CD4-positive, alpha-beta T cell treated with Interleukin-6 for 4 hours (primary cell): ENCODE measurements at regions not wholly inside any gene's neighbourhood (a gene's known extent, or its start where the extent isn't known, plus 50 kb on each side); places are given as distances from the start of the nearest gene placed in this dataset.
"Not testable (repeated sequence)": the region's sequence is repeated elsewhere in the genome, so short reads cannot be mapped to it uniquely, and the experiment has no call there.

Experiments
- DNase-seq: peaks from one replicate; pipeline ENCODE4 v3.0.0-alpha.2; 2020; ENCODE audit warnings: mixed read lengths

DNA sequence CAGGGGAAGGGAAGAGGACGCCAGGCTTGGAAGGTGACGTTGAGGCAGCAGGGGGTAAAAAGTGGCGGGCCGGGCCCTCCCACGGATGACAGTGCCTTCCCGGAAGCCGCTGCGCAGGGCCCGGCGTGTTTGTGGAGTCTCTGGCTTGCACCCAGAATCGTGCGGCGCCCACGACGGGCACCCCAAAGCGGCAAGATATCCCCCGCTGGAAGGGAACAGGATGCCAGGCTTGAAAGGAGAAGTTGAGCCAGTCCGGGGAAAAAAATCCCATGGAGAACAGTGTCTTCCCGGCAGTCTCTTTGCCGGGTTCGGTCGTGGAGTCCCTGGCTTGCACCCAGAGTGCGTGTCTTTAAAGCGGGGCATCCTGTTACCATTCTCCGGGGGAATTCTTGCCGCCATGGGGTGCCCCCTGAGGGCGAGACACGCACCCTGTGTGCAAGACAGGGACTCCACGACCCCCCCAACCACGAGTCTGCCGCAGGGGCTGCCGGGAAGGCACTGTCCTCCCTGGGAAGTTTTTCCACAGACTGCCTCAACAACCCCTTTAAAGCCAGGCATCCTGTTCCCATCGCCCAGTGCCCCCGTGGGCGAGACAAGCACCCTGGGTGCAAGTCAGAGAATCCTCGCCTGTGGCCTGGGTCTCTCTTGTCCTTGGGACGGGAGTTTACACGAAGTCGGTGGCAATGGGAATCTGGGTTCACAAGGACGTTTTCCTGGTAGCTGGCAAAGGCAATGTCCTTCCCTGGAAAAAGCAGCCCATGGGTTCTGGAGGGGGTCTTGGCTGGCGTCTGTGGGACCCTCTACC, 156.1 kb upstream of the ALG10B start:
- no peak for DNase-seq

DNA sequence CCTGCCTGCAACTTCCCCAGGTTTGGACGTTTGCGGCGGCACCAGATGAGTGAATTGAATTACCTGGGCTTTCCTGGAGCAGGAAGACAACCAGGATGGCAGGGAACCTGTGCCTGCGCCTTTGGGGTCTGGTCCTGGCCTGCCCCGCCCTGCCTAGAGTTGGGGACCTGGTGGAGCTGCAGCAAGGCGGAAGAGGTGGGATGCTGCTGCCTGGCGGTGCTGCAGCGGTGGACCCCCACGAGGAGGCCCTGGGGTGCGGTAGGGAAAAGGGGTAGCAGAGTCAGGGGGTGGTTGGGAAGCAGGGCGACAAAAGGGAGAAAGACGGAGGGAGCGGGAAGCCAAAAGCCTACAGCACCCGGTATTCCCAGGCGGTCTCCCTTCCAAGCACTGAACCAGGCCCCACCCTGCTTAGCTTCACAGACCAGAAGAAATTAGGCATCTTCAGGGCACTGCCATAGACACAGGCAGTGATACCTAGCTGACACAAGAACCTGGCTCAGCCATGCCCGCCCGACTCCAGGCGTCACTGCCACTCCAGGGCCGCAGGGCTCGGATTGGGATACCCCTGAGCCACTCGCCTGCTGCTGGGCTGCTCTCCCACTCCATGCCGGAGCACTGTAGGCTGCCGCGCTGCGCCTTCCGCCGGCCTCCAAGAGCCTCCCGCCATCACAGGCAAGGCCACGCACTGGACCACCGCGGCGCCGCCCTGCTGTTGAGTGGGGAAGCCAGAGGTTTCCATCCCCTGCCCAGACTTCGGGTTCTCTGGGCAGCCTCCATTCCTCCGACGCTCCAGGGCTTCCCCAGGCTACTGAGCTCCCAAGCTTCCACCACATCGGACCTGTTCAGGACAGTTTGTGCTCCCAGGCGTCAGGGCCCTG, 155.2 kb upstream of the ALG10B start:
- DNase-seq: no peak

DNA sequence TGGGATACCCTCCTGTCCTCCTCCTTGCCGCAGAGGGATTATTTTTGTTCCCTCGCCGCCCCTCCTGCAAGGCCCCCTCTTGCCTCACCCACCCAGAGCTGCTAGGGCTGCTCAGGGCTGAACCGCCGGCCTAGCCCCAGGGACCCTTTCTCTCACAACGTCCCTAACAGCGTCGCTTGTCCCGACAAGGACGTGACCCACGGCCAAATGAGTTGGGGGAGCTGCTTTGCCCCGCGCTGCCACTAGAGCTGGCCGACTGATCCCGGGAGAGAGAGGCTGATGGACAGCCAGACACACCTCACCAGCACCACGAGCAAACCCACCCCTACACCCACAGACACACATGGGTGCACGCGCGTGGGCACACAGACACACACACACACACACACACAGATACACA, 154.6 kb upstream of the ALG10B start:
- DNase-seq: no peak

DNA sequence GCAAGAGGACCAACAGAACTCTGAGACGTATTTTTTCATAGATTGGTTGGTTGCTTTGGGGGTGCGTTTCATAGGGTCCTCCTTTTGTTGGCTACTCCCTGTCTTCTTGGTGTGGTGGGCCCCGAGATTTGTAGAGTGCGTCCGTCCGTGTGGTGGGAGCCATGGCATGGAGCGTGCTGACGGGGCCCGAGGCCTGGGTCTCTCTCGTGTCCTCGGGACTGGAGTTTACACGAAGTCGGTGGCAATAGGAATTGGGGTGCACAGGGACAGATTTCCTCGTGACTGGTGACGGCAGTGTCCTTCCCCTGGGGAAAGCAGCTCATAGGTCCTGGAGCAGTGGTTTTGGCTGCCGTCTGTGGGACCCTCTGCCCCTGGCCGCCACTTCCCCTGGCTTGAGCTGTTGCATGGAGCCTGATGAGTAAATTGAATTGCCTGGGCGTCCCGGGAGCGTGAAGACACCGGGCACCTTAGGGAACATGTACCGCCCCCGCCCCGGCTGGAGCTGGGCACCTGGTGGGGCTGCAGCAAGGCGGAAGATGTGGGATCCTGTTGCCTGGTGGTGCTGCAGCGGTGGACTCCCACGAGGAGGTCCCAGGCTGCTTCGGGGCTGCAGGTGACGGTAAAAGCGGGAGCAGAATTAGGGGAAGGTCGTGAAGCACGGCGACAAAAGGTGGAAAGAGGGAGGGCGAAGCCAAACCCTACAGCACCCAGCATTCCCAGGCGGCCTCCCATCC, 153.7 kb upstream of the ALG10B start:
- no peak for DNase-seq

DNA sequence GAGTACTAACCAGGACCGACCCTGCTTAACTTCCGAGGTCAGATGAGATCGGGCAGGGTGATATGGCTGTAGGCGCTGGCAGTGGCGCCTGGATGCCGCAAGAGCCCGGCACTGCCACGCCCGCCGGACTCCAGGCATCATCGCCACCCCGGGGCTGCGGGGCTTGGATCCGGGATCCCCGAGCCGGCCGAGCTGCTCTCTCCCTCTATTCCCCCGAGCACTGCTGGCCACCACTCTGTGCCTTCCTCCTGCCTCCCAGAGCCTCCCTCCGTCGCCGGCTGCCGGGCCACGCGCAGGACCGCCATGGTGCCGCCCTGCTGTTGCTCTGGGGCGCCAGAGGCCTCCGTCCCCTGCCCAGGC, 153.2 kb upstream of the ALG10B start:
- DNase-seq: no peak

DNA sequence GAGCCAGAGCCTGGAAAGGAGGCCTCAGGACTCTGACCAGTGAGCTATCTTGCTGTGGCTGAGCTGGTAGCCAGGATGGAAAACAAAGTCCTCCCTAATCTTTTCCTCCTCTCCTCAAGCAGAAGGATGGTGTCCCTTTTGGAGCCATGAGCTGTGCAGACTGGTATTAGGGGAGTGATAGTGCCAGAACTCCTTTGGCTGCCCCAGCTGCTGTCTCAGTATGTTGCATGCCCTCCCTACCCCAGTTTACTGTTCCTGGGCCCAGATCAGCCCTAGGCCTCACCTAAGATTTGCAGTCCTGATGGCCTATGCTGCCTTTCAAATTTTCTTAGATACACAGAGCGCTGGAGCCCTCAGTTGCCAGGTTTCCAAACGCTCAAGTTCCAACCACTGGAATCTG, 150.3 kb upstream of the ALG10B start:
- no peak for DNase-seq

DNA sequence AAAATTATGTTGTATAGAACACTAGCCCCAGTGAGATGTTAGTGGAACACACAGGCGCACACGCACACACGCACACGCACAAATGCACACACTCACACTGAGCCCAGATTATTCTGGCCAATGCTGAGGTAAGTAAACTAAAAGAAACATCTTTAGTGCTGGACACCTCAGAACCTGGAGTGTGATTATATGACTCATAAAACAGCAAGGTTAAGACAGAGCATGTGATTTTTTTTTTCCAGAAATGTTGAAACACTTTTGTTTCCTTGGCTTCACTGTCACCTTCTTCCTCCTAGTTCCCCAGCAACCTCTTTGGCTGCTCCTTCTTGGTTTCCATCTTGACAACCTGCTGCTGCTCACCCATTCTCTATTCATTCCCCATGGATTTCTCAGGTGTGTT, 141.0 kb upstream of the ALG10B start:
- DNase-seq: no peak

DNA sequence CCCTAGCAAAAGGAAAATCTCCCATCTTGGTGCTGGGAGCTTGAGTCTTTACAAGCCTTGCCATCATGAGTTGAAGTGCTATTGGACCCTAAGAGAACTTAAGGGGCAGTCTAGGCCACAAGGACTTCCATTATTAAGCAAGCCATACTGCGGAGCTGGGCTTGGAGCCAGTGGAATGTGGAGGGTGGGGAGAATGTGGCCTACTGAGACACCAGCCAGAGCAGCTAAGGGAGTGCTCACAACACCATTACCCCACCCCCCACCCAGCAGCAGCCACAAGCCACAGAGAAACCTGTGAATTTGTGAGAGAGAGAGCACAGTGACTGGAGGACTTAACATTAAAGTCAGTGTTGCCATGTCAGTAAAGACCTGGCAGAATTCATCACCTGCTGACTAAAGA, 133.0 kb upstream of the ALG10B start:
- DNase-seq: not testable (repeated sequence)

DNA sequence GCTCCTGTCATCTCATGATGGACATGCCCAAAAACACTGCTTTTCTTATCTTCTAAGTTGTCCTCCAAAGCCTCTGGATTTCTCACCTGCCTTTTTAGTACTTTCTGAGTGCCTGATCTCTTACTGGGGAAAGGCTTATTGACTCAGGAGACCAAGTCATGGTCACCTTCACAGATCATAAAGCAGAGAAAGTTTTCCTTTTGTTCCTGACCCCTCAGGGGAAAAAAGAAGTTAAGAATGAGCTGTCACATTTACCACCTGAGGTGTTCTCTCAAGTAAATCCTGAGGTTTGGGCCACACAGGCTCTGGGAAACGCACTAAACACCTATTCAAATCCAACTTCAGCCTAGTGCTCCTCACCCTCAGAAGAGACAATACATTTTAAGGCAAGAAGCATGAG, 119.3 kb upstream of the ALG10B start:
- not testable (repeated sequence) for DNase-seq

DNA sequence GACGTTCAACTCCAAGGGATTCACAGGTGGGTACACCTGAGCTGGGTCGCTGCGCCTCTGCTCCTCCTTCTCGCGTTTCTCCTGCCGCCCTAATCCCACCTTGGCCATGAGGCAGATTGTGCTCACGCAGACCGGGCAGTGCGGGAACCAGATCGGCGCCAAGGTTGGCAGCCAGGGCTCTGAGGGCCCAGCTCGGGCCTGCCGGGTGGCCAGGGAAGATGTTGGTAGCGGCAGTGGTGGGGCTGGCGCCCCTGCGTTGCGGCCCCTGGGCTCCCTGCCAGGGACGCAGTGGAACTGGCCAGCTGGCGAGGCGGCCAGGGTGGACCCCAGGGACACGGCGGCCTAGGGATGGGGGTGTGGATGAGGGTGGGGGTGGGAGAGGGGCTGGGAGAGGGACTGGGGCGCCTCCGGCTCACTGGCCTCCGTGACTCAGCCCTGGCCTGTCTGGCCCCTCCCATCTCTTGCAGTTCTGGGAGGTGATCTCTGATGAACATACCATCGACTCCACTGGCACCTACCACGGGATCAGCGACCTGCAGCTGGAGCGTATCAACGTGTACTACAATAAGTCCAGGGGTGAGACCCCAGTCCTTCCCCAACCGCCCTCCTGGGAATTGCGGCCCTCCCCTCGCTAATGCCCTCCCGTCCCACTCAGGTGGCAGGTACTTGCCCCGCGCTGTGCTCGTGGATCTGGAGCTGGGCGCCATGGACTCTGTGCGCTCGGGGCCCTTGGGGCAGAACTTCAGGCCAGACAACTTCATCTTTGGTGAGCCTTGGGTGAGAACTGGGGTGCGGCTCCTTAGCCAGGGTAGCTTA, 114.9 kb upstream of the ALG10B start:
- no peak for DNase-seq

DNA sequence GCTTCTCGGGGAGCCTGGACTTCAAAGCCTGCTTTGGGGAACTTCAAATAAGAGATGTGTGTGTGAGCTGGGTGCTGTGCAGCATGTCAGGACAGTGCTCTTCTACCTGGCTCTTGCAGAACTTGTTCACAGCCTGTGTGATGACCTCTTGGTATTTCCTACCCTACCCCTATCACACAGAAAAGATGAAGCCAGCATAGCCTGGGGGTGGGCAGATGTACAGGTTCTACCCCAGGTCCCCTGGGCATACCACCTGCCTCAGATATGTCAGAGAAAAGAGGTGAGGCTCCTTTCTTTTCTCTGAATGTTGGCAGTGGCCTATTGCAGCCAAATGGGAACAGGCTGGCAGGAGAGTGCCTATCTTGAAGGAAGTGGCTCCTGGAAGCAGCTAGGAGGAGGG, 111.7 kb upstream of the ALG10B start:
- no peak for DNase-seq

DNA sequence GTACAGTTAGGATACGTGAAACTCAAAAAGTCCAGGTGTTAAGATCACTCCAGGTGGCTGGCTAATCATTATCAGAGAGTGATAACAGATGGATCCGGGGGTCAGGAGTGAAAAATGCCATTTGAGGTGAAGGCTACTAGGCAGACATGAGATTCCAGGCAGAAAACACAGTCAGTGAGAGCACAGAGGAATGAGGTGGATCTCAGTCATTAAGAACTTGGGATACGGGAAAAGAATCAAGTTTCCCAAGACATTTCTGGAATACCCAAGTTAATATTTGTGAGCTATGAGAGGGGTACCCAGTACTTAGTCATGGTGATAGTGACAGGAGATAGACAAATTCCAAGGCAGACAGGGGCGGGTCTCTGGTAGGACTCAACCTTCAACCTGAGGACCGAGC, 94.6 kb upstream of the ALG10B start:
- DNase-seq: no peak

DNA sequence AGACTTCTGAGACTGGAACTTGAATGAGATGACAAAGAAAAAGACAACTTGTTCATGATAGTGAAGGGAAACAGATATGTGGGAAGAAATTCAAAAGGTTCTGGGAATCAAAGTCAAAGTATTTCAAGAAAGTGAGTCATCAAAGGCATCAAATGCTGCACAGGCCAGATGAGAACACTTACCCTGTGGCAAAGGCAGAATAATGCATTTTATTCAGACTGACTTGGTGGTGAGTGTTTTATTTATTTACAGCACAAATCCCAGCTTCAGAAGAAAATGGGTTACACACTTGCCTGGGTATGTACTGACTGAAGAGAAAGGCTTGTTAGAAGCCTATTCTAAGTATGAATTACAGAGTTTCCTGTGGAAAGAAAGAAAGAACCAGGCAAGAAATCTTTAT, 78.2 kb upstream of the ALG10B start:
- DNase-seq: not testable (repeated sequence)

DNA sequence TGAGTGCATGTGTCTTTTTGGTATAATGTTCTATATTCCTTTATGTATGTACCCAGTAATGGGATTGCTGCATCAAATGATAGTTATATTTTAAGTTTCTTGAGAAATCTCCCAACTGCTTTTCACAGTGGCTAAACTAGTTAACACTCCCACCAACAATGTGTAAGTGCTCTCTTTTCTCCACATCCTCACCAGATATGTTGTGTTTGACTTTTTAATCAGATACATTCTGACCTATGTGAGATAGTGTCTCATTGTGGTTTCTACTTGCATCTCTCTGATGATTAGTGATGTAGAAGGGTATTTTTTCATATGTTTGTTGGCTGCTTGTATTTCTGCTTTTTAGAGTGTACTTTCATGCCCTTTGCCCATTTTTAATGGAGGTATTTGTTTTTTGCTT, 62.8 kb upstream of the ALG10B start:
- no peak for DNase-seq

DNA sequence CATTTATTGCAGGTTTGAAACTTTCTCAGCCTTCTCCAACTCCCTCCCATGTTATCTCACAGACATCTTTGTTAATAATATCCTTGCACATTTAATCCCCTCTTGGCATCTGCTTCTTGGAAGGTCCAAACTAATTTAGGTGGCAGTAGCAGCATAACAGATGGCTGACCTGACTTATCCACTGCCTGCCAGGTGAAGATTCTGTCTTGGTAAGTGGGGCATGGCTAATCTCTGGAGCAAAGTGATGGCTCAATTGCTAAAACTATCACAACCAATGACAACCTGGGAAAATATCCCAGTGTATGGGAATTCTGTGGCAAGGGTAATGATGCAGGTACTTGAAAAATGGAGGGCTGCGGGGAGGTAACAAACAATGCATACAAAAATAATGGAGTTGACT, 58.2 kb upstream of the ALG10B start:
- DNase-seq: no peak
